Tibial artery (tissue), 4 donors: ENCODE measurements at regions not wholly inside any gene's neighbourhood (a gene's known extent, or its start where the extent isn't known, plus 50 kb on each side); places are given as distances from the start of the nearest gene placed in this dataset.
A peak's percentile ranks its signal among the peaks of the same experiment; 100 is the strongest.

Experiments used
- DNase-seq, 2 donors: peaks; one replicate each; pipeline ENCODE4 v3.0.0-alpha.2; 2019
- H3K27ac ChIP-seq, 2 donors: fragments of 200-600 bp; sonication (generic) in 1 of 2; 1 replicate in 1 of 2; 2 replicates in 1 of 2; pipeline ENCODE4 v1.5.1; 2018 to 2019; ENCODE audit warnings: mild to moderate bottlenecking in 1 of 2
- H3K27me3 ChIP-seq, 2 donors: fragments of 200-600 bp; sonication (generic) in 1 of 2; one replicate each; pipeline versions ENCODE4 v1.5.1 to v1.6.0; 2016 to 2019
- H3K36me3 ChIP-seq, 3 donors: fragments of 200-600 bp; sonication (generic) in 2 of 3; one replicate each; pipeline ENCODE4 v1.5.1; 2016 to 2019; ENCODE audit warnings: mild to moderate bottlenecking in 2 of 3
- H3K4me1 ChIP-seq, 4 donors: fragments of 200-600 bp; sonication (generic) in 2 of 4; 1 replicate in 3 of 4; 2 replicates in 1 of 4; pipeline ENCODE4 v1.5.1; 2016 to 2019
- H3K4me3 ChIP-seq, 2 donors: fragments of 200-600 bp; sonication (generic) in 1 of 2; 1 replicate in 1 of 2; 2 replicates in 1 of 2; pipeline ENCODE4 v1.5.1; 2018 to 2019; ENCODE audit warnings: mild to moderate bottlenecking in 2 of 2
- H3K9me3 ChIP-seq, 3 donors: fragments of 200-600 bp; sonication (generic) in 1 of 3; one replicate each; pipeline ENCODE4 v1.5.1; 2016 to 2019
- CTCF ChIP-seq, 2 experiments: fragments of 200-600 bp in 1 of 2; fragments of 450-650 bp in 1 of 2; IDR thresholded peaks; one replicate each; pipeline ENCODE4 v1.5.1; 2017 to 2019; ENCODE audit warnings: antibody characterized with exemption in 2 of 2, mild to moderate bottlenecking in 1 of 2, moderate library complexity in 1 of 2
- intact Hi-C: fragments of 100-400 bp; cut with DNase I; formaldehyde crosslinking; loops from one replicate; pipeline ENCODE4 v1.15.0; 2023; ENCODE audit warnings: low total_unique reads

DNA sequence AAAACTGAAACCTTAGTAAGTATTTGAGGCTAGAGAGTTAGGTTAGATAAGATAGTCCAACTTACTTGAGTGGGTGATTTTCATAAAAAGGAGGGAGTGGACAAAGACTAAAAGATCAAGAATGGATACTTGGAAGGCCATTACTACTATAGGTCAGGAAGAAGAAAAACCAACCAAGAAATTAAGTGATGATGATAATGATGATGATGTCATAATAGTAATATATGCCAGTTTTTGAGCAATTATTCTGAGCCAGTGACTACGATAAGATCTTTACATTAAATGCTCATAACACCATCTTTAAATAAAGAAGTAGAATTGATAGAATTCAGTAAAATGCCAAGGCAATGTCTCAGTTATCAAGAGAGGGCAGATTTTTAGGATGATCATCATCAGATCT, 430.7 kb upstream of the ADAMTS5 start:
- TF ChIP-seq CTCF (IDR thresholded peaks at IDR 0.05), result no peak
- Histone ChIP-seq H3K4me3 (no peak overlapping the region), H3K36me3 (no peaks in the 10 kb centered on the region), H3K9me3 (no peaks in the 10 kb centered on the region), H3K4me1 (peaks cover 0 to 50% (median 1%) of the 10 kb centered on the region in 4 donors), H3K27me3 (no peaks in the 10 kb centered on the region), H3K27ac (no peak overlapping the region)
- DNase-seq, result no peak
- intact Hi-C loops, result no loop called here

DNA sequence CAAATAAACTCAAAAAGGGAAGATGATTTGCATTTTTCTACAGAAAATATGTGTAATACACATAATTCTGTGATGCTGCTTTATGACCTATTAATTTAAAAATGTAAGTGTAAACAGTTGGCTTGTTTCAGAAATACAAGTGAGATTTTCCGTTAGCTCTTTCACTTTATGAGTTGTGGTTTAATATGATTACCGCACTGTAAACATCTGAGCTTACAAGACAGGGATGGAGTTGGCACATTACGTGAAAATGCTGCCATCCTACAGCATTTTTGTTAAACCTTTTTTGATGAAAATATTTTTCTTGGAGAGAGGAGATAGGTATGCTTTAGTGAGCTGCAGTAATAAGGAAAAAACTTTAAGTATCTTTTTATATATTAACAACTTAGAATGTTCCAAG, 426.8 kb upstream of the ADAMTS5 start:
- intact Hi-C loops, result no loop called here

DNA sequence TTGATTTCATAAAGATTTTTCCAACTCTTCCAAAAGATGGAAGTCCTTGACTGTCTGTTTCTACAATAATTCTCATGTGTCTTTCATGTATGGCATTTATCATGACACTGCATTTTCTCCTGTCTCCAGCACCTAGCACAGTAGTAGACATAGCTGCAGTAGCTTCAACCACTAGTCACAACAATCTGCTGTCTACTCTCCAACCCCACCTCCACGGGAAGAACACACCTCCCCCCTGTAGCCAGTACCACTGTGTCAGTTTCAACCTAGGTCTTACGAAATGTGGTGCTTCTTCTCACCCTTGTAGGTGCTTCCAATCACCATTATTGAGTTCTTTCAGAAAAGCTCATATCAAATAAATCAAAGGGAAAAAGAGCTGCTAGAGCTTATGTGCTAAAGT, 425.1 kb upstream of the ADAMTS5 start:
- Histone ChIP-seq H3K9me3 (no peaks in the 10 kb centered on the region), H3K36me3 (no peaks in the 10 kb centered on the region), H3K27me3 (no peaks in the 10 kb centered on the region), H3K4me1 (peaks cover 0 to 29% (median 1%) of the 10 kb centered on the region in 4 donors), H3K27ac (peak overlapping the region in 1 of 2 donors; percentile 9), H3K4me3 (no peak overlapping the region)
- intact Hi-C loops, result no loop called here
- TF ChIP-seq CTCF (IDR thresholded peaks at IDR 0.05), result no peak
- no peak for DNase-seq

More for the DNA sequence above, 426.8 kb upstream of the ADAMTS5 start:
- H3K9me3 ChIP-seq, result no peaks in the 10 kb centered on the region
- H3K4me1 ChIP-seq, result peaks cover 0 to 32% (median 1%) of the 10 kb centered on the region in 4 donors
- H3K4me3 ChIP-seq, result no peak overlapping the region
- DNase-seq, result no peak
- H3K27ac ChIP-seq, result peak overlapping the region in 1 of 2 donors; percentile 12
- no peaks in the 10 kb centered on the region for H3K27me3 ChIP-seq
- TF ChIP-seq CTCF (IDR thresholded peaks at IDR 0.05), result no peak
- H3K36me3 ChIP-seq, result no peaks in the 10 kb centered on the region

- peaks cover 0 to 29% (median 1%) of the 10 kb centered on the region in 4 donors for H3K4me1 ChIP-seq
- no peaks in the 10 kb centered on the region for H3K36me3 ChIP-seq
- H3K27me3 ChIP-seq, result no peaks in the 10 kb centered on the region
- H3K27ac ChIP-seq, result no peak overlapping the region
- no peaks in the 10 kb centered on the region for H3K9me3 ChIP-seq
- no peak overlapping the region for H3K4me3 ChIP-seq
- DNase-seq, result no peak
- intact Hi-C loops, result no loop called here
- TF ChIP-seq CTCF (IDR thresholded peaks at IDR 0.05), result no peak
These were observed 423.5 kb upstream of the ADAMTS5 start for GRCh38 chr21:27390384-27390783.

DNA sequence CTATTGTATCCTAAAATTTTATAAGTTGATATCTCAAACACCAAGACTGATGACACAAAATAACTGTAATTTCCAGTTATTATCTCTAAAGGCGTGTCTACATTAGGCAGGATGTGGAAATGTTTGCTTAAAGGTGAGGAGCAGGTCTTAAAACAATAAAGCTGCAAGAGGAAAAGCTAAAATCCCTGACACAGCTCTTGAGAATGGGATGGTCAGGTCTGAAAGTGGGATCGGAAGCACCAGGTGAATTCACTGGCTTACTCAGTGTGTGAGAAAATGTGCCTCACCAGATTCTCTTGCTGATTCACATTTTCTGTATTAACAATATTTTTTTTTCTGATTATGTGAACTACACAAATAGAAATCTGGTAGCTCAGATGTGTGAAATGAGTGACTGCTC, 421.9 kb upstream of the ADAMTS5 start:
- Histone ChIP-seq H3K27ac (no peak overlapping the region), H3K4me3 (no peak overlapping the region), H3K27me3 (no peaks in the 10 kb centered on the region), H3K9me3 (no peaks in the 10 kb centered on the region), H3K36me3 (no peaks in the 10 kb centered on the region), H3K4me1 (peaks cover 0 to 17% (median 0%) of the 10 kb centered on the region in 4 donors)
- TF ChIP-seq CTCF (IDR thresholded peaks at IDR 0.05), result no peak
- intact Hi-C loops, result no loop called here
- DNase-seq, result no peak

DNA sequence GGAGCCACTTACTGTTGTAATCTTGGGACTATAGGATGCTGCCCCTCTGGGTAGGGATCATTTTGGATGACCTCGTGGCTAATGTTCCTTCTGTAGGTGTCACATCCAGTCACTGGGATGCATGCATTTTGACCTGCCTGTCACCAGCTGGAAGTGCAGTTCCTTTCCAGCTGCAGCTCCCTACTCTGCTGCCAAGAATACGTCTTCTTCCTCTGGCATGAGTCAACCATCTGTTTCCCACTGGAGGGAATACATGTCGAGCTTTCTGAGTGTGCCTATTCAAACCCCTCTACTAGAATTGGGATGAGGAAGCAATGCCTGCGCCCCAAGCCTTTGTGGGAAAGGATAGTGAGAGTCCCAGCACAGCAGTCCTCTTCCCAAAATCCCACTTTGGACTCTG, 415.5 kb upstream of the ADAMTS5 start:
- intact Hi-C loops, result no loop called here
- no peak for TF ChIP-seq CTCF (IDR thresholded peaks at IDR 0.05)
- no peak overlapping the region for H3K4me3 ChIP-seq
- no peaks in the 10 kb centered on the region for H3K9me3 ChIP-seq
- H3K36me3 ChIP-seq, result no peaks in the 10 kb centered on the region
- no peaks in the 10 kb centered on the region for H3K4me1 ChIP-seq
- H3K27ac ChIP-seq, result no peak overlapping the region
- no peak for DNase-seq
- H3K27me3 ChIP-seq, result no peaks in the 10 kb centered on the region
